ENCODE measurements at regions not wholly inside any gene's neighbourhood (a gene's known extent, or its start where the extent isn't known, plus 50 kb on each side); places are given as distances from the start of the nearest gene placed in this dataset.

- Histone ChIP-seq H3K4me1 (ENCODE audit: control insufficient read depth, insufficient read depth, low read length) (peaks cover 7% of the 10 kb centered on the region), H3K27me3 (ENCODE audit: control insufficient read depth, insufficient read depth, low read length) (no peaks in the 10 kb centered on the region), H3K36me3 (ENCODE audit: insufficient read depth, low read length) (no peaks in the 10 kb centered on the region), H3K9me3 (replicated peaks; ENCODE audit: low read length) (no peaks in the 10 kb centered on the region), H3K9ac (ENCODE audit: low read depth, low read length) (peak overlapping the region; percentile 66), H3K4me3 (ENCODE audit: low read length) (peak overlapping the region; percentile 71), H3K4me2 (ENCODE audit: low read length) (peak overlapping the region; percentile 87)
Observed at GRCh38 chr12:89016970-89017778, 335.1 kb downstream of the DUSP6 start.

GRCh38 chr12:89015419-89015818 is 336.9 kb downstream of the DUSP6 start:
- Histone ChIP-seq H3K36me3 (ENCODE audit: insufficient read depth, low read length) (no peaks in the 10 kb centered on the region), H3K9me3 (replicated peaks; ENCODE audit: low read length) (no peaks in the 10 kb centered on the region), H3K9ac (ENCODE audit: low read depth, low read length) (no peak overlapping the region), H3K4me1 (ENCODE audit: control insufficient read depth, insufficient read depth, low read length) (peaks cover 7% of the 10 kb centered on the region), H3K27me3 (ENCODE audit: control insufficient read depth, insufficient read depth, low read length) (no peaks in the 10 kb centered on the region), H3K4me2 (ENCODE audit: low read length) (no peak overlapping the region), H3K4me3 (ENCODE audit: low read length) (no peak overlapping the region)

- H3K9ac ChIP-seq (ENCODE audit: low read depth, low read length) = no peak overlapping the region
- H3K27me3 ChIP-seq (ENCODE audit: control insufficient read depth, insufficient read depth, low read length) = no peaks in the 10 kb centered on the region
- no peak overlapping the region for H3K4me3 ChIP-seq (ENCODE audit: low read length)
- no peak overlapping the region for H3K4me2 ChIP-seq (ENCODE audit: low read length)
- no peaks in the 10 kb centered on the region for H3K4me1 ChIP-seq (ENCODE audit: control insufficient read depth, insufficient read depth, low read length)
- no peaks in the 10 kb centered on the region for H3K9me3 ChIP-seq (replicated peaks; ENCODE audit: low read length)
- no peaks in the 10 kb centered on the region for H3K36me3 ChIP-seq (ENCODE audit: insufficient read depth, low read length)
Observed at GRCh38 chr12:88998421-88998820, 353.9 kb downstream of the DUSP6 start.

- H3K36me3 ChIP-seq (ENCODE audit: insufficient read depth, low read length) = no peaks in the 10 kb centered on the region
- no peak overlapping the region for H3K9ac ChIP-seq (ENCODE audit: low read depth, low read length)
- H3K27me3 ChIP-seq (ENCODE audit: control insufficient read depth, insufficient read depth, low read length) = no peaks in the 10 kb centered on the region
- no peaks in the 10 kb centered on the region for H3K9me3 ChIP-seq (replicated peaks; ENCODE audit: low read length)
- no peak overlapping the region for H3K4me3 ChIP-seq (ENCODE audit: low read length)
- no peaks in the 10 kb centered on the region for H3K4me1 ChIP-seq (ENCODE audit: control insufficient read depth, insufficient read depth, low read length)
- no peak overlapping the region for H3K4me2 ChIP-seq (ENCODE audit: low read length)
Observed at GRCh38 chr12:88996200-88996788, 356.0 kb downstream of the DUSP6 start.

- H3K9me3 ChIP-seq (replicated peaks; ENCODE audit: low read length) = no peaks in the 10 kb centered on the region
Observed at GRCh38 chr12:88994971-88995370, 357.3 kb downstream of the DUSP6 start.

GRCh38 chr12:88994537-88994936 is 357.8 kb downstream of the DUSP6 start:
- Histone ChIP-seq H3K4me3 (ENCODE audit: low read length) (no peak overlapping the region), H3K9ac (ENCODE audit: low read depth, low read length) (no peak overlapping the region), H3K27me3 (ENCODE audit: control insufficient read depth, insufficient read depth, low read length) (no peaks in the 10 kb centered on the region), H3K9me3 (replicated peaks; ENCODE audit: low read length) (no peaks in the 10 kb centered on the region), H3K4me1 (ENCODE audit: control insufficient read depth, insufficient read depth, low read length) (no peaks in the 10 kb centered on the region), H3K4me2 (ENCODE audit: low read length) (no peak overlapping the region), H3K36me3 (ENCODE audit: insufficient read depth, low read length) (no peaks in the 10 kb centered on the region)

More at GRCh38 chr12:88994971-88995370, 357.3 kb downstream of the DUSP6 start:
- Histone ChIP-seq H3K36me3 (ENCODE audit: insufficient read depth, low read length) (no peaks in the 10 kb centered on the region), H3K4me3 (ENCODE audit: low read length) (no peak overlapping the region), H3K4me1 (ENCODE audit: control insufficient read depth, insufficient read depth, low read length) (no peaks in the 10 kb centered on the region), H3K9ac (ENCODE audit: low read depth, low read length) (no peak overlapping the region), H3K4me2 (ENCODE audit: low read length) (no peak overlapping the region), H3K27me3 (ENCODE audit: control insufficient read depth, insufficient read depth, low read length) (no peaks in the 10 kb centered on the region)

- Histone ChIP-seq H3K36me3 (ENCODE audit: insufficient read depth, low read length) (no peaks in the 10 kb centered on the region), H3K27me3 (ENCODE audit: control insufficient read depth, insufficient read depth, low read length) (no peaks in the 10 kb centered on the region), H3K4me2 (ENCODE audit: low read length) (no peak overlapping the region), H3K9me3 (replicated peaks; ENCODE audit: low read length) (no peaks in the 10 kb centered on the region), H3K9ac (ENCODE audit: low read depth, low read length) (no peak overlapping the region), H3K4me3 (ENCODE audit: low read length) (no peak overlapping the region), H3K4me1 (ENCODE audit: control insufficient read depth, insufficient read depth, low read length) (no peaks in the 10 kb centered on the region)
Observed at GRCh38 chr12:88993651-88994050, 358.6 kb downstream of the DUSP6 start.

GRCh38 chr12:88986056-88986455 is 366.2 kb downstream of the DUSP6 start:
- Histone ChIP-seq H3K4me2 (ENCODE audit: low read length) (no peak overlapping the region), H3K27me3 (ENCODE audit: control insufficient read depth, insufficient read depth, low read length) (no peaks in the 10 kb centered on the region), H3K9ac (ENCODE audit: low read depth, low read length) (no peak overlapping the region), H3K9me3 (replicated peaks; ENCODE audit: low read length) (no peaks in the 10 kb centered on the region), H3K4me1 (ENCODE audit: control insufficient read depth, insufficient read depth, low read length) (no peaks in the 10 kb centered on the region), H3K36me3 (ENCODE audit: insufficient read depth, low read length) (no peaks in the 10 kb centered on the region), H3K4me3 (ENCODE audit: low read length) (no peak overlapping the region)

- no peak overlapping the region for H3K4me3 ChIP-seq (ENCODE audit: low read length)
- H3K9ac ChIP-seq (ENCODE audit: low read depth, low read length) = no peak overlapping the region
- no peaks in the 10 kb centered on the region for H3K27me3 ChIP-seq (ENCODE audit: control insufficient read depth, insufficient read depth, low read length)
- H3K4me2 ChIP-seq (ENCODE audit: low read length) = no peak overlapping the region
- no peaks in the 10 kb centered on the region for H3K4me1 ChIP-seq (ENCODE audit: control insufficient read depth, insufficient read depth, low read length)
- H3K9me3 ChIP-seq (replicated peaks; ENCODE audit: low read length) = no peaks in the 10 kb centered on the region
- no peaks in the 10 kb centered on the region for H3K36me3 ChIP-seq (ENCODE audit: insufficient read depth, low read length)
Observed at GRCh38 chr12:88985631-88986030, 366.7 kb downstream of the DUSP6 start.

GRCh38 chr12:88985011-88985410 is 367.3 kb downstream of the DUSP6 start:
- H3K27me3 ChIP-seq (ENCODE audit: control insufficient read depth, insufficient read depth, low read length) = no peaks in the 10 kb centered on the region
- H3K4me1 ChIP-seq (ENCODE audit: control insufficient read depth, insufficient read depth, low read length) = no peaks in the 10 kb centered on the region
- no peaks in the 10 kb centered on the region for H3K9me3 ChIP-seq (replicated peaks; ENCODE audit: low read length)
- no peak overlapping the region for H3K4me3 ChIP-seq (ENCODE audit: low read length)
- no peaks in the 10 kb centered on the region for H3K36me3 ChIP-seq (ENCODE audit: insufficient read depth, low read length)
- H3K9ac ChIP-seq (ENCODE audit: low read depth, low read length) = no peak overlapping the region
- no peak overlapping the region for H3K4me2 ChIP-seq (ENCODE audit: low read length)

- H3K27me3 ChIP-seq (ENCODE audit: control insufficient read depth, insufficient read depth, low read length) = no peaks in the 10 kb centered on the region
- H3K4me2 ChIP-seq (ENCODE audit: low read length) = no peak overlapping the region
- H3K4me3 ChIP-seq (ENCODE audit: low read length) = no peak overlapping the region
Observed at GRCh38 chr12:88982694-88983093, 369.6 kb downstream of the DUSP6 start.

GRCh38 chr12:88977115-88977514 is 375.2 kb downstream of the DUSP6 start:
- no peaks in the 10 kb centered on the region for H3K36me3 ChIP-seq (ENCODE audit: insufficient read depth, low read length)
- no peak overlapping the region for H3K4me3 ChIP-seq (ENCODE audit: low read length)
- H3K27me3 ChIP-seq (ENCODE audit: control insufficient read depth, insufficient read depth, low read length) = no peaks in the 10 kb centered on the region
- no peaks in the 10 kb centered on the region for H3K9me3 ChIP-seq (replicated peaks; ENCODE audit: low read length)
- no peaks in the 10 kb centered on the region for H3K4me1 ChIP-seq (ENCODE audit: control insufficient read depth, insufficient read depth, low read length)
- H3K9ac ChIP-seq (ENCODE audit: low read depth, low read length) = no peak overlapping the region
- H3K4me2 ChIP-seq (ENCODE audit: low read length) = no peak overlapping the region

More at GRCh38 chr12:88982694-88983093, 369.6 kb downstream of the DUSP6 start:
- Histone ChIP-seq H3K9me3 (replicated peaks; ENCODE audit: low read length) (no peaks in the 10 kb centered on the region), H3K9ac (ENCODE audit: low read depth, low read length) (no peak overlapping the region), H3K36me3 (ENCODE audit: insufficient read depth, low read length) (no peaks in the 10 kb centered on the region), H3K4me1 (ENCODE audit: control insufficient read depth, insufficient read depth, low read length) (no peaks in the 10 kb centered on the region)

All from skeletal muscle satellite cell (primary cell).